ENCODE measurements at regions not wholly inside any gene's neighbourhood (a gene's known extent, or its start where the extent isn't known, plus 50 kb on each side); places are given as distances from the start of the nearest gene placed in this dataset.

DNA sequence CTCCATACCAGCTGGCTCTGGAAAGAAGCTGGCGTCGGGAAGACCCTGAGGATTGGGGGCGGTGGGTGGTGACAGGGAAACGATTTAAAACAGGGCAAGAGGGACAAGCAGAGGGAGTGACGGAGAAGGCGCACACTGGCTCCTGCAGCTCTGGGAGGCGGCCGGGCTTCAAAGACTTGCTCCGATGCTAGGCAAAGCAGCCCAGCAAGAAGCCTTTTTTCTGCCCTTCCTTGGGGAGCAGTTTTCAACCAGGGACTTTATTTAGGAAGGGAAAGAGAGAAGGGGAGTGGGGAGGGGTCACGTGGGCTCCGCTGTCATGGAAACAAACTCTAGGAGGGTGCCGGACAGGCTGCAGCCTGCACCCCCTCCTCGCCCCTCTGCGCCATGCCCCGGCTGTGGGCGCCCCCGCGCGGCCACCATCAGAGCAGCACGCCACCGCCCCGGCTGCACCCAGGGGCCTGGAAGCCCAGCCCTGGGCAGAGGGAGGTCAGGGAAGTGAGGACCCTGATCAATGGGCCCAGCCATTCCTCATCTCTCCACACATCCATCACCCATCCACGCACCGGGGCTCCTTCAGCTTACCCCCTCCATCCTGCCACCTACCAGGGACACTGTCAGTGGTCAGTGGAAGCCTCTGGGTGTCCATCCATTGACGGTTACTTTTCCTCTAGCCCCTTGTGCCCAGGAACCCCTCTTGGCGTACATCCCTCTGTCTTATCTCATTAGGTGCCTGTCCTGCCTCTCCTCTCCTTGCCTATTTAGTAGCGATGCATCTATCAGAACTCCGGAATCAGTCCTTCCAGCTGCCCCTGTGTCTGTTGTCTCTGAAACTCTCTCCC lies 66.6 kb upstream of the CCDC167 start:
- TF ChIP-seq MAX (IDR thresholded peaks at IDR 0.05): no peak
- no peak for TF ChIP-seq POLR2A (IDR thresholded peaks at IDR 0.05; ENCODE audit: low read length)
- TF ChIP-seq, protein P1, sequence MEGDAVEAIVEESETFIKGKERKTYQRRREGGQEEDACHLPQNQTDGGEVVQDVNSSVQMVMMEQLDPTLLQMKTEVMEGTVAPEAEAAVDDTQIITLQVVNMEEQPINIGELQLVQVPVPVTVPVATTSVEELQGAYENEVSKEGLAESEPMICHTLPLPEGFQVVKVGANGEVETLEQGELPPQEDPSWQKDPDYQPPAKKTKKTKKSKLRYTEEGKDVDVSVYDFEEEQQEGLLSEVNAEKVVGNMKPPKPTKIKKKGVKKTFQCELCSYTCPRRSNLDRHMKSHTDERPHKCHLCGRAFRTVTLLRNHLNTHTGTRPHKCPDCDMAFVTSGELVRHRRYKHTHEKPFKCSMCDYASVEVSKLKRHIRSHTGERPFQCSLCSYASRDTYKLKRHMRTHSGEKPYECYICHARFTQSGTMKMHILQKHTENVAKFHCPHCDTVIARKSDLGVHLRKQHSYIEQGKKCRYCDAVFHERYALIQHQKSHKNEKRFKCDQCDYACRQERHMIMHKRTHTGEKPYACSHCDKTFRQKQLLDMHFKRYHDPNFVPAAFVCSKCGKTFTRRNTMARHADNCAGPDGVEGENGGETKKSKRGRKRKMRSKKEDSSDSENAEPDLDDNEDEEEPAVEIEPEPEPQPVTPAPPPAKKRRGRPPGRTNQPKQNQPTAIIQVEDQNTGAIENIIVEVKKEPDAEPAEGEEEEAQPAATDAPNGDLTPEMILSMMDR (IDR thresholded peaks at IDR 0.05): peak; percentile 77
- TF ChIP-seq EP300 (IDR thresholded peaks at IDR 0.05): no peak
- peak; percentile 82 for TF ChIP-seq SMC3 (IDR thresholded peaks at IDR 0.05)

All from A549 (cell line).